ENCODE measurements at regions not wholly inside any gene's neighbourhood (a gene's known extent, or its start where the extent isn't known, plus 50 kb on each side); places are given as distances from the start of the nearest gene placed in this dataset.

DNA sequence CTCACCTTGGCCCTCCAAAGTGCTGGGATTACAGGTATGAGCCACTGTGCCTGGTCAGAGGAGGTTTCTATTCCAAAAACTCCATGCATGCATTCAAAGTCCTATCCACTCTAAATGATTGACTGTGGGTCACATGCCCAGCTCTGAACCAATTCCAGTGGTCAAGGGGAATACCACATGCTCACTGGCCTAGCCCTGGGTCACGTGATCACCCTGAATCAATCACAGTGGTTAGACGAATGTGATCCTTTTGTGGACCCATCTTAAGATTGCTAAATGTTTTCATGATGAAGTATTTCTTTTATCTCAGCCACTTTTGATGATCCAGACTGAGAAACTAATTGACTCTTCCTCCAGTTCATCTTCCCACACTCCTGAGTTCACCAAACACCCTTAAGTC is 475.8 kb downstream of the PREX1 start:
- TF ChIP-seq, protein P1, sequence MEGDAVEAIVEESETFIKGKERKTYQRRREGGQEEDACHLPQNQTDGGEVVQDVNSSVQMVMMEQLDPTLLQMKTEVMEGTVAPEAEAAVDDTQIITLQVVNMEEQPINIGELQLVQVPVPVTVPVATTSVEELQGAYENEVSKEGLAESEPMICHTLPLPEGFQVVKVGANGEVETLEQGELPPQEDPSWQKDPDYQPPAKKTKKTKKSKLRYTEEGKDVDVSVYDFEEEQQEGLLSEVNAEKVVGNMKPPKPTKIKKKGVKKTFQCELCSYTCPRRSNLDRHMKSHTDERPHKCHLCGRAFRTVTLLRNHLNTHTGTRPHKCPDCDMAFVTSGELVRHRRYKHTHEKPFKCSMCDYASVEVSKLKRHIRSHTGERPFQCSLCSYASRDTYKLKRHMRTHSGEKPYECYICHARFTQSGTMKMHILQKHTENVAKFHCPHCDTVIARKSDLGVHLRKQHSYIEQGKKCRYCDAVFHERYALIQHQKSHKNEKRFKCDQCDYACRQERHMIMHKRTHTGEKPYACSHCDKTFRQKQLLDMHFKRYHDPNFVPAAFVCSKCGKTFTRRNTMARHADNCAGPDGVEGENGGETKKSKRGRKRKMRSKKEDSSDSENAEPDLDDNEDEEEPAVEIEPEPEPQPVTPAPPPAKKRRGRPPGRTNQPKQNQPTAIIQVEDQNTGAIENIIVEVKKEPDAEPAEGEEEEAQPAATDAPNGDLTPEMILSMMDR (IDR thresholded peaks at IDR 0.05; ENCODE audit: insufficient read depth, missing control alignments), result no peak
- DNase-seq (ENCODE audit: insufficient read length, low spot score) (no peak), FAIRE-seq (no peak)

DNA sequence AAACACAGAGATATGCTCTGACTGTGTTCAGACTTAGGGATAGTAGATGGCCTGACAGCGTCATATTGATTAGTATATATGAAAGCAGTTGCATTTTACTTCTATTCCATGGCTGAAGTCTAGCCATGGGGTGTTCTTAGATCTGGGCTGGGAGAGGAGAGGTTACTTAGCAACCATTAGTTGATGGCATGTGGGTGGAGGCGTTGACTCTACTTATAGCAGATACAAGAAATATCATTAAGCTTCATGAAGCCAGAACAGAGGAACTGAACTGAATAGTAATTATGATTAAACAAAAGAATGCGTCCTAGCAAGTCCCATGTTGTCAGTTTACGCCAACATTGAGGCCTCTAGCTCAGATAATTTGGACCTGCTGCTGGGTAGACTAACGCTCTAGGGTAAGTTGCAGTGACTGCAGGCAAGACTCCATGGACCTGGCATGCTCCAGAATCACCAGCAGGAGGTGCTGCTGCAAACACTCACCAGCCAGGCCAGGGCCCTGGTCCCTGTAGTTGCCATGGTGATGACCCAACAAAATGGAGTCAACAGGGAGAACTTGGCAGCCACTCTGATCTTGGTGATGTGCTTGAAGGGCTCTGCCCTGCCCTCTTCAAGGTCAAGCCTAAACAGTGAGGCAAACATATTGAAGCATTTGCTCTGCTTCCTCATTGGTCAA is 477.3 kb downstream of the PREX1 start:
- FAIRE-seq (no peak), DNase-seq (ENCODE audit: insufficient read length, low spot score) (no peak)
- TF ChIP-seq, protein P1 (IDR thresholded peaks at IDR 0.05; ENCODE audit: insufficient read depth, missing control alignments), result no peak

DNA sequence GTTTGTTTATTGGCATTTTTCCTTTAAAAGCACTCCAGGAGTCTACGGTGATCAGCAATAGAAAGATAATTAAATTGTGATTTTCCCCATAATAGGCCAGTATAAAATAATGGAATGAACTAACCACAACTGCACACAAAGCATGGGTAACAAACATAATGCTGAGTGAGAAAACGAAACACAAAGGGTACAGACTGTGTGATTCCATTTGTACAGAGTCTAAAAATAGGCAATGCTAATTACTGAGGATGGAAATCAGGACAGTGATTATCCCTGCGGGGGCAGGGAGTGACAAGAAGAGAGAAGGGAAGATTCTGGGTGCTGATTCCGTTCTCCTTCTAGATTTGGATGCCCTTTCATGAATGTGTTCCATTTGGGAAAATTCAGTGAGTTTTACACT is 478.1 kb downstream of the PREX1 start:
- FAIRE-seq (no peak), DNase-seq (ENCODE audit: insufficient read length, low spot score) (no peak)
- TF ChIP-seq, protein P1 (IDR thresholded peaks at IDR 0.05; ENCODE audit: insufficient read depth, missing control alignments), result no peak

DNA sequence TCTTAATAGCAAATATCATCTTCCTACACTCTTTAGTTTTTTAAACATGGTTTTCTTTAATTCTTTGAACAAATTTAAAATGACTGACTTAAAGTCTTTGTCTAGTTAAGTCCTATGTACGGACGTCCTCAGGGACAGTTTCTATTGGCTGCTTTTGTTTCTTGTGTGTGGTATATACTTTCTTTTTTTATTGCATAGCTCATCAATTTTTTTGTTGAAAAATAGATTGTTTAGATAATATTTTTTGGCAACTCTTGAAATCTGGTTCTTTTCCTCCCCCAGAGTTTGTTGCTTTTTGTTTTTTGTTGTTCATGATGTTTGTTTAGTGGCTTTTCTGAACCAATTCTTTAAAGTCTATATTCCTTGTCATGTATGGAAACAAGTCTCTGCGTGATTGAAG is 479.8 kb downstream of the PREX1 start:
- TF ChIP-seq, protein P1 (IDR thresholded peaks at IDR 0.05; ENCODE audit: insufficient read depth, missing control alignments), result no peak
- DNase-seq (ENCODE audit: insufficient read length, low spot score) (no peak), FAIRE-seq (no peak)

DNA sequence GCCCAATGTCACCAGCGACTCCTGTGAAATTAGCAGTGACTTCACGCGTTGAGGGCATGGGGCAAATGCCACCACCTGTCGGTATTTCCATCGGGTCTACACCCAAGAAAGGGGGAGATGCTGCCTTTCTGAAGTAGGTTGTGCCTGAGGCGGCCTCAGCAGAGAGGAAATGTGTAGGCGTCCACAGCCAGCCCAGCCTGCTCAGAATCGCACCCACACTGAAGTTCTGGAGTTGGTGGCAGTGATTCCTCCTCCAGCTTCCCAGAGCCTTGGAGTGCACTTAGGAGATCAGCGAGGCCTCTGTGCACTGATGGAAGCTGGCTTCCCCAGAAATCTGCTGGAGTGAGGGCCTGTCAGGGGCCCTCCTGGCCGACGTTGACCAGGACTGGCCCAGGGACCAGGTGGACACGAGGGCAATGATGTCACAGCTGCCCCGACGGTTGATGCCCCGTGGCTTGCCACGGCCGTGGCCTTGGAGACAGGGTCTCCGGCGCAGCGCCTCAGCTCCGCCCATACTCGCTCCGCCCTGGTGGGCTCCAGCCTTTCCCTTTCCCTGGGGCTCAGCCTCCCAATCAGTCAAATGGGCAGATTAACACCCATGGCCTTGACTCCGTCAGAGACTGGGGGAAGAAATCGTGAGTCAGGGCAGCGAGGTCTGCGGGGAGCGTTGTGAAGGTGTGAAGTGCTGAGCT is 484.8 kb downstream of the PREX1 start:
- DNase-seq (ENCODE audit: insufficient read length, low spot score) (no peak), FAIRE-seq (no peak)
- TF ChIP-seq, protein P1 (IDR thresholded peaks at IDR 0.05; ENCODE audit: insufficient read depth, missing control alignments), result no peak

DNA sequence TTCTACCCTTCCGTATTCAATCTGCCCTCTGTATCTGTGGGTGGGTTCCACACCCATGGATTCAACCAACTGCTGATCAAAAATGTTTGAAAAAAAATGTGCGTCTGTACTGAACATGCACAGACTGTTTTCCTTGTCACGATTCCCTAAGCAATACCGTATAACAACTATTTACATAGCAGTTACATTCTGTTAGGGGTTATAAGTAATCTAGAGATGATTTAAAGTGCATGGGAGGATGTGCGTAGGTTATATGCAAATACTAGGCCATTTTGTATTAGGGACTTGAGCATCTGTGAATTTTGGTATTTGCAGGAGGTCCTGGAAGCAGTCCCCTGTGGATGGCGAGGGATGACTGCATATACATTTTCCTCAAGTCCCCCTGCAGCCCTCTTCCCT is 486.9 kb downstream of the PREX1 start:
- no peak for DNase-seq (ENCODE audit: insufficient read length, low spot score)
- TF ChIP-seq, protein P1 (IDR thresholded peaks at IDR 0.05; ENCODE audit: insufficient read depth, missing control alignments), result no peak
- FAIRE-seq, result no peak
